Type B pancreatic cell (in vitro differentiated cells): ENCODE measurements at regions not wholly inside any gene's neighbourhood (a gene's known extent, or its start where the extent isn't known, plus 50 kb on each side); places are given as distances from the start of the nearest gene placed in this dataset.

Experiments used
- DNase-seq: peaks from one replicate; pipeline ENCODE4 v3.0.0; 2021; ENCODE audit warnings: mixed read lengths; ENCODE audit not compliant: unreplicated experiment; ENCODE audit errors: extremely low spot score
- H3K27ac Mint-ChIP-seq: 2 replicates; pipeline ENCODE4 v1.8.0; 2021; ENCODE audit warnings: mild to moderate bottlenecking, mixed read lengths
- H3K27me3 Mint-ChIP-seq: 2 replicates; pipeline ENCODE4 v1.8.0; 2021; ENCODE audit warnings: mixed read lengths
- H3K36me3 Mint-ChIP-seq: 2 replicates; pipeline ENCODE4 v1.8.0; 2021; ENCODE audit warnings: mixed read lengths
- H3K4me1 Mint-ChIP-seq: one replicate; pipeline ENCODE4 v1.8.0; 2021; ENCODE audit warnings: mixed read lengths; ENCODE audit not compliant: unreplicated experiment
- H3K4me3 Mint-ChIP-seq: 2 replicates; pipeline ENCODE4 v1.8.0; 2021; ENCODE audit warnings: mild to moderate bottlenecking, mixed read lengths
- H3K9me3 Mint-ChIP-seq: 2 replicates; pipeline ENCODE4 v1.8.0; 2021; ENCODE audit warnings: mixed read lengths
- CTCF ChIP-seq: fragments of 200-600 bp; sonication (generic); conservative IDR thresholded peaks from 2 replicates; pipeline ENCODE4 v1.5.0; 2021; ENCODE audit warnings: antibody characterized with exemption, mild to moderate bottlenecking

DNA sequence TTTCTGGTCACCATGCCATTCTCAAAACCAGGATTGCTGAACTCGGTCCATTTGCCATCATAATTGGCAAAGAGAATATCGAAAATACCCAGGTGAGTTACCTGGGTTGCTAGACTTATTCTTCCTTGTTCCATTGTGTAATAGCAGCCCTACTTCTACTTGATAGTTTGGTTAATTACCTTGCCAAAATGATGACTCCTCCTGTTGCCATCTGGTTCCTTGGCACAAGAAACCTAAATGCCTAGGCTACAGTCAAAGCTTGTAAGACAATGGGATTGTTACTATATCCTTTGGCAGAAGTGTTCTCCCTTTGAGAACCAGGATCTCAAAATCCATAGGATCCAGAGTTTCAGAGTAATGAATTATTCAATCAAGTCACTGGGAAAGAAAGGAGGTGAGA lies 373.2 kb upstream of the ACTBL2 start:
- DNase-seq, result no peak
- TF ChIP-seq CTCF, result no peak
- peaks cover 8% of the 10 kb centered on the region for H3K4me1 Mint-ChIP-seq
- H3K9me3 Mint-ChIP-seq, result no peaks in the 10 kb centered on the region
- no peaks in the 10 kb centered on the region for H3K36me3 Mint-ChIP-seq
- H3K27ac Mint-ChIP-seq, result no peak overlapping the region
- H3K4me3 Mint-ChIP-seq, result no peak overlapping the region
- no peaks in the 10 kb centered on the region for H3K27me3 Mint-ChIP-seq

- no peak overlapping the region for H3K27ac Mint-ChIP-seq
- H3K4me3 Mint-ChIP-seq, result no peak overlapping the region
- no peak for TF ChIP-seq CTCF
- no peaks in the 10 kb centered on the region for H3K9me3 Mint-ChIP-seq
- H3K36me3 Mint-ChIP-seq, result no peaks in the 10 kb centered on the region
- DNase-seq, result no peak
- H3K4me1 Mint-ChIP-seq, result peaks cover 5% of the 10 kb centered on the region
- no peaks in the 10 kb centered on the region for H3K27me3 Mint-ChIP-seq
Measured at GRCh38 chr5:57853929-57854697, 371.5 kb upstream of the ACTBL2 start.

DNA sequence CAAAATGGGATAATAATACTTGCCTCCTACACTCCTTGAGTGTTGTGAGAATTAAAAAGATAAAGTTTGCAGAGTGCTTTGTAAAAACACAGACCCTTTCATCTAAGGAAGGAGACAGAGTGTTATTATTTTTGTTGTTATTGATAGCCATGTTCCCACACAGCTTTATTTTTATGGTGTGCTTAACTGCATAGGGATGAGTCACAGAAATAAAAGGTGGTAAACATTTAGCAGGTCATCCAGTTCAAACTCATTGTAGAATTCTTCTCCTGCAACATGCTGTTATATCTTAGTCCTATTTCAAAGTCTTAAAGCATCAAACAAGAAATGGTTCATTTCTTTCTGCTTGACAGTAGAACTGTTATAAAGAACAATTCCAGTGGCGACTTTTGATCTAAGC lies 367.5 kb upstream of the ACTBL2 start:
- Mint-ChIP-seq H3K4me1 (peaks cover 10% of the 10 kb centered on the region), H3K27me3 (no peaks in the 10 kb centered on the region), H3K4me3 (no peak overlapping the region)

GRCh38 chr5:57845025-57845424 lies 362.4 kb upstream of the ACTBL2 start:
- Mint-ChIP-seq H3K27me3 (no peaks in the 10 kb centered on the region), H3K27ac (no peak overlapping the region), H3K9me3 (no peaks in the 10 kb centered on the region), H3K36me3 (no peaks in the 10 kb centered on the region), H3K4me3 (no peak overlapping the region), H3K4me1 (peaks cover 18% of the 10 kb centered on the region)
- no peak for DNase-seq
- TF ChIP-seq CTCF, result no peak

More for the DNA sequence above, 367.5 kb upstream of the ACTBL2 start:
- no peak overlapping the region for H3K27ac Mint-ChIP-seq
- no peak for TF ChIP-seq CTCF
- DNase-seq, result no peak
- H3K9me3 Mint-ChIP-seq, result no peaks in the 10 kb centered on the region
- H3K36me3 Mint-ChIP-seq, result no peaks in the 10 kb centered on the region

DNA sequence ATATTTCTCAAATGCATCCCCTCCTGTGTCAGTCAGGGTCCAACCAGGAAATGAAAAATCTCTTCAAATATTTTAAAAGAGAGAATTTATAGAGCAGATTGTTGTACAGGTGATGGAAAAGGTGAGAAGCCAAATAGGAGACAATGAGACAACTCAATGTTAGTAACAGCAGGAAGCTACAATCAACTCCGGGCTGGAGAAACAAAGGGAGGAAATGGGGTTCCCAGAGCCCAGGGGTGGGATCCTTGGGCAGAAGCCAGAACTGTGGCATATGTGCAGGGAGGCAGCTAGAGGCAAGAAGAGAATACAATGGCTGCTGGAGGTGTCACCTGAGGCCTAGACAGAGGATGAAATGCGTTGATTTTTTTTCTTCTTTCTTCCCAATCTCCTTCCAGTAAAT lies 361.8 kb upstream of the ACTBL2 start:
- no peaks in the 10 kb centered on the region for H3K36me3 Mint-ChIP-seq
- peaks cover 22% of the 10 kb centered on the region for H3K4me1 Mint-ChIP-seq
- no peak overlapping the region for H3K27ac Mint-ChIP-seq
- no peaks in the 10 kb centered on the region for H3K27me3 Mint-ChIP-seq
- no peaks in the 10 kb centered on the region for H3K9me3 Mint-ChIP-seq
- no peak for DNase-seq
- no peak overlapping the region for H3K4me3 Mint-ChIP-seq
- TF ChIP-seq CTCF, result no peak

DNA sequence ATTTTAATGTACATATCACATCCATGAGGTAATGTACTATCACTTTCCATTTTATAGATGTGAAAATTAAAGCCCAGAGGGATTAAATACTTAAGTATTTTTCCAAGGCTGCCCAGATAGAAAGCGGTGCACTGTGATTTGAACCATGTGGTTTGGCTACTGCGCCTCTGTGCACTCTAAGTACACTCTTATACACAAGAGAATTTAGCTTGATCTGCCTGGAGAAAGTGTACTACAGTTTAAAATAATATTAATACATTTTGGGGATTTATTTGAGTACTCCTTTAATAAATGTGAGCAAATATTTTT lies 360.4 kb upstream of the ACTBL2 start:
- no peak for DNase-seq

More for the DNA sequence above, 360.4 kb upstream of the ACTBL2 start:
- H3K36me3 Mint-ChIP-seq, result no peaks in the 10 kb centered on the region
- no peaks in the 10 kb centered on the region for H3K27me3 Mint-ChIP-seq
- no peak for TF ChIP-seq CTCF
- peaks cover 33% of the 10 kb centered on the region for H3K4me1 Mint-ChIP-seq
- H3K4me3 Mint-ChIP-seq, result no peak overlapping the region
- no peak overlapping the region for H3K27ac Mint-ChIP-seq
- H3K9me3 Mint-ChIP-seq, result no peaks in the 10 kb centered on the region
